Parathyroid adenoma (tissue), 2 donors: ENCODE measurements at regions not wholly inside any gene's neighbourhood (a gene's known extent, or its start where the extent isn't known, plus 50 kb on each side); places are given as distances from the start of the nearest gene placed in this dataset.
"Not testable (repeated sequence)": the region's sequence is repeated elsewhere in the genome, so short reads cannot be mapped to it uniquely, and the experiment has no call there.

Experiments used
- H2AFZ ChIP-seq: fragments of 300-600 bp; sonication (generic); one replicate; pipeline ENCODE4 v1.7.0; 2017; ENCODE audit warnings: antibody characterized with exemption, mild to moderate bottlenecking
- H3K27ac ChIP-seq: fragments of 300-600 bp; sonication (generic); one replicate; pipeline ENCODE4 v1.7.0; 2017
- H3K27me3 ChIP-seq: fragments of 300-600 bp; sonication (generic); one replicate; pipeline ENCODE4 v1.7.0; 2017; ENCODE audit warnings: low read length; ENCODE audit not compliant: control insufficient read depth, insufficient read depth
- H3K36me3 ChIP-seq: fragments of 300-600 bp; sonication (generic); one replicate; pipeline ENCODE4 v1.7.0; 2017; ENCODE audit warnings: low read length; ENCODE audit not compliant: control insufficient read depth, insufficient read depth
- H3K4me1 ChIP-seq: fragments of 300-600 bp; sonication (generic); one replicate; pipeline ENCODE4 v1.7.0; 2017; ENCODE audit warnings: control low read depth
- H3K4me2 ChIP-seq: fragments of 300-600 bp; sonication (generic); one replicate; pipeline ENCODE4 v1.7.0; 2017; ENCODE audit warnings: low read length
- H3K4me3 ChIP-seq: fragments of 300-600 bp; sonication (generic); one replicate; pipeline ENCODE4 v1.7.0; 2017; ENCODE audit warnings: low read depth, low read length
- H3K79me2 ChIP-seq: fragments of 300-600 bp; sonication (generic); one replicate; pipeline ENCODE4 v1.7.0; 2017; ENCODE audit warnings: control low read depth
- H3K9ac ChIP-seq: fragments of 300-600 bp; sonication (generic); one replicate; pipeline ENCODE4 v1.7.0; 2017; ENCODE audit warnings: mild to moderate bottlenecking
- H3K9me3 ChIP-seq: fragments of 300-600 bp; sonication (generic); one replicate; pipeline ENCODE4 v1.7.0; 2017; ENCODE audit warnings: low read length; ENCODE audit not compliant: control insufficient read depth
- TF ChIP-seq, protein P1 (sequence below): fragments of 300-600 bp; sonication (generic); IDR thresholded peaks from one replicate; pipeline ENCODE4 v1.7.0; 2017; ENCODE audit warnings: antibody characterized with exemption, mild to moderate bottlenecking
- donor health status: primary hyperparathyroidism.

DNA sequence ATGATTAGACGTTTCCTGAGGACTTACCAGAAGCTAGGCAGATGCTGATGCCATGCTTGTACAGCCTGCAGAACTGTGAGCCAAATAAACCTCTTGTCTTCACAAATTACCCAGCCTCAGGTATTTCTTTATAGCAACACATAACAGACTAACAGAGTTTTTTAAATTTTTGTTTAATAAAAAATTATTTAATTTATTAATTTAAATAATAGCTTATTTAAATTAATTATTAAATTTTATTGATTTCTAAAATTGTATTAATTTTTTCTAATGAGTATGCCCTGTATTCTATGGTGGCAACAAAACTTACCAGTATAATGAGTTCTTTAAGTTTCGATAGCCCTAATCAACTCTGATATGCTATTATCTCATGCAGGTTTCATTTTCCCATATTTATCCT is 259.8 kb downstream of the IKZF2 start:
- H3K9ac ChIP-seq: no peak overlapping the region
- no peak overlapping the region for H3K27ac ChIP-seq
- no peak overlapping the region for H3K4me3 ChIP-seq
- no peaks in the 10 kb centered on the region for H3K79me2 ChIP-seq
- H3K27me3 ChIP-seq: no peaks in the 10 kb centered on the region
- no peaks in the 10 kb centered on the region for H3K4me1 ChIP-seq
- no peaks in the 10 kb centered on the region for H3K9me3 ChIP-seq
- H3K4me2 ChIP-seq: no peak overlapping the region
- no peak overlapping the region for H2AFZ ChIP-seq
- TF ChIP-seq, protein P1, sequence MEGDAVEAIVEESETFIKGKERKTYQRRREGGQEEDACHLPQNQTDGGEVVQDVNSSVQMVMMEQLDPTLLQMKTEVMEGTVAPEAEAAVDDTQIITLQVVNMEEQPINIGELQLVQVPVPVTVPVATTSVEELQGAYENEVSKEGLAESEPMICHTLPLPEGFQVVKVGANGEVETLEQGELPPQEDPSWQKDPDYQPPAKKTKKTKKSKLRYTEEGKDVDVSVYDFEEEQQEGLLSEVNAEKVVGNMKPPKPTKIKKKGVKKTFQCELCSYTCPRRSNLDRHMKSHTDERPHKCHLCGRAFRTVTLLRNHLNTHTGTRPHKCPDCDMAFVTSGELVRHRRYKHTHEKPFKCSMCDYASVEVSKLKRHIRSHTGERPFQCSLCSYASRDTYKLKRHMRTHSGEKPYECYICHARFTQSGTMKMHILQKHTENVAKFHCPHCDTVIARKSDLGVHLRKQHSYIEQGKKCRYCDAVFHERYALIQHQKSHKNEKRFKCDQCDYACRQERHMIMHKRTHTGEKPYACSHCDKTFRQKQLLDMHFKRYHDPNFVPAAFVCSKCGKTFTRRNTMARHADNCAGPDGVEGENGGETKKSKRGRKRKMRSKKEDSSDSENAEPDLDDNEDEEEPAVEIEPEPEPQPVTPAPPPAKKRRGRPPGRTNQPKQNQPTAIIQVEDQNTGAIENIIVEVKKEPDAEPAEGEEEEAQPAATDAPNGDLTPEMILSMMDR: no peak
- no peaks in the 10 kb centered on the region for H3K36me3 ChIP-seq

DNA sequence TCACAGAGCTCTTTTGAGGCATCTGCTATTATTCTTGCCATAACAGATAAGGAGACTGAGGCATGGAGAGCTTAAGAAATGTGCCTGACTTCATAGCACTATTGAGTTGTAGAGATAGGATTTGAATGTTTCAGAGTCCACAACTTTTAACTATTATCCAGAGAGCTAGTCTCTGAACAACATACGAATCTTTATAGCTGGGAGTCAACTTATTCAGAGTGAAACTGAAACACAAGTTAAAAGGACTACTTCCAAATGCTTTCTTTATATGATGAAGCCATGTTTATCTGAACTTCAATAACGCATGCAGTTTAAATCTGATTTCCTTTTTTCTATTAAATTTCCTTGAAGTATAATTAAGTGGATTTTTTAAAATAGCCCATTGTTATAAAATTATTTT is 268.8 kb downstream of the IKZF2 start:
- Histone ChIP-seq H3K36me3 (no peaks in the 10 kb centered on the region), H3K9ac (no peak overlapping the region), H3K9me3 (no peaks in the 10 kb centered on the region), H3K4me1 (no peaks in the 10 kb centered on the region), H3K79me2 (no peaks in the 10 kb centered on the region), H3K27me3 (no peaks in the 10 kb centered on the region), H3K4me3 (no peak overlapping the region), H2AFZ (no peak overlapping the region), H3K27ac (no peak overlapping the region), H3K4me2 (no peak overlapping the region)
- TF ChIP-seq, protein P1: no peak

DNA sequence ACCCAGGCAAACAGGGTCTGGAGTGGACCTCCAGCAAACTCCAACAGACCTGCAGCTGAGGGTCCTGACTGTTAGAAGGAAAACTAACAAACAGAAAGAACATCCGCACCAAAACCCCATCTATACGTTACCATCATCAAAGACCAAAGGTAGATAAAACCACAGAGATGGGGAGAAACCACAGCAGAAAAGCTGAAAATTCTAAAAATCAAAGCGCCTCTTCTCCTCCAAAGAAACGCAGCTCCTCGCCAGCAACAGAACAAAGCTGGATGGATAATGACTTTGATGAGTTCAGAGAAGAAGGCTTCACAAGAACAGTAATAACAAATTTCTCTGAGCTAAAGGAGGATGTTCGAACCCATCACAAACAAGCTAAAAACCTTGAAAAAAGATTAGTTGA is 274.9 kb downstream of the IKZF2 start:
- H3K27ac ChIP-seq, H3K27me3 ChIP-seq, H3K4me1 ChIP-seq, H3K4me3 ChIP-seq, H2AFZ ChIP-seq, H3K79me2 ChIP-seq, H3K4me2 ChIP-seq, H3K9me3 ChIP-seq, H3K9ac ChIP-seq, H3K36me3 ChIP-seq: not testable (repeated sequence)

DNA sequence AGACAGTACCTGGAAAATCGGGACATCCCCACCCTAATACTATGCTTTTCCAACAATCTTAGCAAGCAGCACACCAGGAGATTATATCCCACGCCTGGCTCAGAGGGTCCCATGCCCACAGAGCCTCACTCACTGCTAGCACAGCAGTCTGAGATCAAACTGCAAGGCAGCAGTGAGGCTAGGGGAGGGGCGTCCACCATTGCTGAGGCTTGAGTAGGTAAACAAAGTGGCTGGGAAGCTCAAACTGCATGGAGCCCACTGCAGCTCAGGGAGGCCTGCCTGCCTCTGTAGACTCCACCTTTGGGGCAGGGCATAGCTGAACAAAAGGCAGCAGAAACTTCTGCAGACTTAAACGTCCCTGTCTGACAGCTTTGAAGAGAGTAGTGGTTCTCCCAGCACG is 275.5 kb downstream of the IKZF2 start:
- H3K36me3 ChIP-seq, H3K27ac ChIP-seq, H3K9ac ChIP-seq, H3K79me2 ChIP-seq, H3K9me3 ChIP-seq, H3K4me3 ChIP-seq, H3K27me3 ChIP-seq, H3K4me2 ChIP-seq, H3K4me1 ChIP-seq, H2AFZ ChIP-seq: not testable (repeated sequence)

DNA sequence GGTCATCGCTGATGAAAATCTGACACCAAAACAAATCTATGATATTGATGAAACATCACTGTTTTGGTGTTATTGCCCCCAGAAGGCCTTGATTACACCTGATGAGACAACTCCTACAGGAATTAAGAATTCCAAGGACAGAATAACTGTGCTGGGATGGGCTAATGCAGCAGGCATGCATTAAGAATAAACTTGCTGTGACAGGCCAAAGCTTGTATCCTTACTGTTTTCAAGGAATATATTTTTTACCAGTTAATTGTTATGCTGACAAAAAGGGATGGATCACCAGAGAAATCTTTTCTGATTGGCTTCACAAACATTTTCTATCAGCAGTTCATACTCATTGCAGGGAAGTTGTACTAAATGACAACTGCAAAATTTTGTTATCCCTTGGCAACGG is 278.2 kb downstream of the IKZF2 start:
- Histone ChIP-seq H3K4me2 (no peak overlapping the region), H3K9ac (no peak overlapping the region), H3K4me3 (no peak overlapping the region), H3K4me1 (peaks cover 4% of the 10 kb centered on the region), H3K27me3 (no peaks in the 10 kb centered on the region), H3K9me3 (no peaks in the 10 kb centered on the region), H3K36me3 (no peaks in the 10 kb centered on the region), H2AFZ (no peak overlapping the region), H3K27ac (no peak overlapping the region), H3K79me2 (no peaks in the 10 kb centered on the region)
- TF ChIP-seq, protein P1: no peak

DNA sequence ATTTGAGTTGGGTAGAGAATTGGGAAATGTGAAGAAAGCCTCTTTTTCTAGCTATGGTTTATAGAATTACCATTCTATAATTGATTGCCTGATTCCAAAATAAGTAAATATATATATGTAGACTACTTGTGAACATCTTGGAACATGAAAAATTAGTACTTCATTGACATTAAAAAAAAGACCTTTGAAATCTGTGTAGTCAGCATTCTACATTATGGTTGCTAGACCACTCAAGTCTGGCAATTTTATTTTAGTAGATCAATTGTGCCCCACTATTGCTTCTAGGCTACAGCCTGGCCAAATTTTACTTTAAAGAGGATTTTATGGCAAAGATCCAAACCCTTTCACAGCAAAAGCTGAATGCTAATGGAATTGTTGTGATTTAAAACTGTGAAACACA is 279.8 kb downstream of the IKZF2 start:
- Histone ChIP-seq H3K4me2 (no peak overlapping the region), H3K9ac (no peak overlapping the region), H3K79me2 (no peaks in the 10 kb centered on the region), H3K4me1 (peaks cover 4% of the 10 kb centered on the region), H3K9me3 (no peaks in the 10 kb centered on the region), H3K27me3 (no peaks in the 10 kb centered on the region), H3K36me3 (no peaks in the 10 kb centered on the region), H2AFZ (no peak overlapping the region), H3K4me3 (no peak overlapping the region), H3K27ac (no peak overlapping the region)
- TF ChIP-seq, protein P1: no peak
